CD4-positive, alpha-beta T cell treated with Interferon gamma for 1 hour (primary cell): ENCODE measurements at regions not wholly inside any gene's neighbourhood (a gene's known extent, or its start where the extent isn't known, plus 50 kb on each side); places are given as distances from the start of the nearest gene placed in this dataset.

Experiments
- DNase-seq: peaks from one replicate; pipeline ENCODE4 v3.0.0-alpha.2; 2020

DNA sequence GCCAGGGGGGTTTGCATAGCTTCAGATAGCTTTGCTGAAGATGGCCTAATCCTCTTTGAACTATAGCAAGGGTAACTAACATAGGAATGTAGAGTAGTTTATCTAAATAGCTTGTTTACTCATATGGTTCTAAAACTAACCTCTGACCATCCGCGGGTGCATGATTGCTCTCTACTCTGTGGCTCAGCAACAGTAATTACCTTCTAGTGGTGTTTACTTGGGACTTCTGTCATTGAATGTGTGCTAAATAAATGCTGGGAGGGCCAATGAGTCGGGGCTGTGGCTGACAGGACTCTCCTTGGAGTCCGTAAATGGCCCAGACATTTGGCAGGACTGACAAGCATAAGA, 1461.9 kb downstream of the UQCRFS1 start:
- DNase-seq, result no peak

DNA sequence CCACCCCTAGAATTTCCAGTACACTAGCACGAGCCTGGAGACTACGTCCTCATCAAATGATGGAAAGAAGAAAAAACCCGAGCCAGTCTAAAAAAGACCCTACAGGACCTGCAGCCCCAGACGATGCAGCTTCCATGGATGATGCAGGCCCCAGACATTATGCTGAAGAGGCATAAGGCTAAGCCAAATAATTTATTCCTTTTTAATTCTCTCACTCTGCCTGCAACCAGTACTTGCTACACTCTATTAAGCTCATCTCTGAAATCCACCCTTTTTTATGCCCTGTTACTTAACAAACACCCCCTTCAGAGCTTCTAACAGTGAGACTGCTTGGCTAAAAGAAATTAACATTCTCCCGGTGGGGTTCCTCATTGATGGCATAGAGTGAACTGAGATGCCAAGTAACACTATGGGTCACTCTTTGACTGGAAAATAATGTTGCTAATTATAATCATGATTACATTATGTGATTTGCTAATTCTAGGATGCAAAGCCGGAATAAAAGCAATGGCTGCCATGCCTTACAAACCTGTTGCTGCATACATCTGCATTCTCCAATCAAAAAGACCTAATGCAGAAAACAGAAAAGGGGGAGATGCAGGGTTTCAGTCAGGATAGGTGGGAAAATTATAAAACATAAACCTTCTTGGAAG, 1462.4 kb downstream of the UQCRFS1 start:
- no peak for DNase-seq

- DNase-seq, result no peak
These were observed 1464.3 kb downstream of the UQCRFS1 start for GRCh38 chr19:27748551-27749152.

GRCh38 chr19:27746691-27747380, 1466.1 kb downstream of the UQCRFS1 start:
- DNase-seq, result no peak

GRCh38 chr19:27745978-27746542, 1466.9 kb downstream of the UQCRFS1 start:
- no peak for DNase-seq

DNA sequence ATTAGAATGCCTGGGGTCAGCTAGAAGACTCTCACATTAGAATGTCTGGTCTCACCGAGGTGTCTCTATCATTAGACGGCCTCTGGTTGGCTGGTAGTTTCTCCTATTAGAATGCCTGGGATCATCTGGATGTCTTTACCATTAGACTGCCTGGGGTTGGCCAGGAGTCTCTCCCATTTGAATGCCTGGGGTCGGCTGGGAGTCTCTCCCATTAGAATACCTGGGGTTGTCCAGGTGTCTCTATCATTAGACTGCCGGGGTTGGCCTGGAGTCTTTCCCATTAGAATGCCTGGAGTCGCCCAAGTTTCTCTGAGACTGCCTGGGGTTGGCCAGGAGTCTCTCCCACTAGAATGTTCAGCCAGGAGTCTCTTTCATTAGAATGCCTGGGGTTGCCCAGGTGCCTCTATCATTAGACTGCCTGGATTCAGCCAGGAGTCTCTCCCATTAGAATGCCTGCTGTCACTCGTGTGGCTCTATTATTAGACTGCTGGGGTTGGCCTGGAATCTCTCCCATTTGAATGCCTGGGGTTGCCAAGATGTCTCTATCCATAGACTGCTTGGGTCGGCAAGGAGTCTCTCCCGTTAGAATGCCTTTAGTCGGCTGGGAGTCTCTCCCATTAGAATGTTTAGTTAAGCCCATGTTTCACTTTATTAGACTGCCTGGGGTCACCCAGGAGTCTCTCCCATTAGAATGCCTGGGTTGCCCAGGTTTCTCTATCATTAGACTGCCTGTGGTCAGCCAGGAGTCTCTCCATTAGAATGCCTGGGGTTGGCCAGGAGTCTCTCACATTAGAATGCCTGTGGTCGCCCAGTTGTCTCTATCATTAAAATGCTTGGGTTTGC, 1467.8 kb downstream of the UQCRFS1 start:
- no peak for DNase-seq

- no peak for DNase-seq
These were observed 1470.9 kb downstream of the UQCRFS1 start for GRCh38 chr19:27742041-27742440.

- DNase-seq, result no peak
These were observed 1471.7 kb downstream of the UQCRFS1 start for GRCh38 chr19:27741236-27741635.

- no peak for DNase-seq
These were observed 1472.6 kb downstream of the UQCRFS1 start for GRCh38 chr19:27740396-27740795.

GRCh38 chr19:27738569-27739193, 1474.3 kb downstream of the UQCRFS1 start:
- no peak for DNase-seq

- DNase-seq, result no peak
These were observed 1476.7 kb downstream of the UQCRFS1 start for GRCh38 chr19:27736225-27736624.

- DNase-seq, result no peak
These were observed 1477.6 kb downstream of the UQCRFS1 start for GRCh38 chr19:27735314-27735713.

DNA sequence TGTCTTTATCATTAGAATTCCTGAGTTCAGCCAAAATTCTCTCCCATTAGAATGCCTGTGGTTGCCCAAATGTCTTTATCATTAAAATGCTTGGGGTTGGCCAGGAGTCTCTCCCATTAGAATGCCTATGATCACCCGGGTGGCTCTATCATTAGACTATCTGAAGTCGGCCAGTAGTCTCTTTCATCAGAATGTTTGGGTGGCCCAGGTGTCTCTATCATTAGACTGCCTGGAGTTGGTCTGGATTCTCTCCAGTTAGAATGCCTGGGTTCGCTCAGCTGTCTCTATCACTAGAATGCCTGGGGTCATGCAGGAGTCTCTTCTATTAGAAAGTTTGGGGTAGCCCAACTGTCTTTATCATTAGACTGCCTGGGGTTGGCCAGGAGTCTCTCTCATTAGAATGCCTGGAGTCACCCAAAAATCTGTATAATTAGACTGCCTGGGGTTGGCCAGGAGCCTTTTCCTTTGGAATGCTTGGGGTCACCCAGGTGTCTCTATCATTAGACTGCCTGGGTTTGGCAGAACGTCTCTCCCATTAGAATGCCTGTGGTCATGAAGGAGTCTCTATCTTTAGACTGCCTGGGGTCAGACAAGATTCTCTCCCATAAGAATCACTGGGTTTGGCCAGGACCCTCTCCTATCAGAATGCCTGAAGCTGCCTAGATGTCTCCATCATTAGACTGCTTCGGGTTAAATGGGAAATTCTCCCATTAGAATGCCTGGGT, 1478.3 kb downstream of the UQCRFS1 start:
- no peak for DNase-seq

GRCh38 chr19:27733551-27734266, 1479.2 kb downstream of the UQCRFS1 start:
- DNase-seq, result no peak

DNA sequence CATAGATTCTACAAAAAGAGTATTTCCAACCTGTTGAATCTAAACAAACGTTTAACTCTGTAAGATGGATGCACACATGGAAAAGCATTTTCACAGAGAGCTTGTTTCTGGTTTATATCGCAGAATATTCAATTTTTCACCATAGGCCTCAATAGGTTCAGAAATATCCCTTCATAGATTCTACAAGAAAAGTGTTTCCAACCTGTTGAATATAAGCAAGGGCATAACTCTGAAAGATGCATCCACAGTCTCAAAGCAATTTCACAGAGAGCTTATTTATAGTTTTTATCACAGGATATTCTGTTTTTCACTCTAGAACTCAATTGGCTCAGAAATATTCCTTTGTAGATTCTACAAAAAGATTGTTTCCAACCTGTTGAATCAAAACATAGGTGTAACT, 1483.6 kb downstream of the UQCRFS1 start:
- no peak for DNase-seq

DNA sequence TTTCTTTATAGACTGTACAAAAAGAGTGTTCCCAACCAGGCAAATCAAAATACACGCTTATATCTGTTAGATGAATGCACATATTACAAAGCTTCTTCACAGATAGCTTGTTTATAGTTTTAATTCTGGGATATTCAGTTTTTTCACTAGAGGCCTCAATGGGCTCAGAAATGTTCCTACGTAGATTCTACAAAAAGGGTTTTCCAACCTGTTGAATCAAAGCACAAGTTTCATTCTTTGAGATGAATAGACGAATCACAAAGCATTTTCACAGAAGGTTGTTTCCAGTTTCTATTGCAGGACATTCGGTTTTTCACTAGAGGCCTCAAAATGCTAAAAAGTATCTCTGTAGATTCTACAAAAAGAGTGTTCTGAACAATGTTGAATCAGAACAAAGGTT, 1490.3 kb downstream of the UQCRFS1 start:
- DNase-seq, result no peak

- no peak for DNase-seq
These were observed 1492.8 kb downstream of the UQCRFS1 start for GRCh38 chr19:27720155-27720554.

DNA sequence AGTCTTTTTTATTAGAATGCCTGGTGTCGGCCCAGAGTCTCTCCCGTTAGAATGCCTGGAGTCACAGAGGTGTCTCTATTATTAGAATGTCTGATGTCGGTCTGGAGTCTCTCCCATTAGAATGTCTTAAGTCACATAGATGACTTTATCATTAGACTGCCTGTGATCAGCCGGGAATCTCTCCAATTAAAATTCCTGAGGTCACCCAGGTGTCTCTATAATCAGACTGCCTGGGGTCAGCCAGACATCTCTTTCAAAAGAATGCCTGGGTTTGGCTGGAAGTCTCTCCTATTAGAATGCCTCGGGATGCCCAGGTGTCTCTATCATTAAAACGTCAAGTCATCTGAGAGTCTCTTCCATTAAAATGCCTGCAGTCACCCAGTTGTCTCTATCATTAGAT, 1493.9 kb downstream of the UQCRFS1 start:
- no peak for DNase-seq

- no peak for DNase-seq
These were observed 1494.7 kb downstream of the UQCRFS1 start for GRCh38 chr19:27718234-27718633.

DNA sequence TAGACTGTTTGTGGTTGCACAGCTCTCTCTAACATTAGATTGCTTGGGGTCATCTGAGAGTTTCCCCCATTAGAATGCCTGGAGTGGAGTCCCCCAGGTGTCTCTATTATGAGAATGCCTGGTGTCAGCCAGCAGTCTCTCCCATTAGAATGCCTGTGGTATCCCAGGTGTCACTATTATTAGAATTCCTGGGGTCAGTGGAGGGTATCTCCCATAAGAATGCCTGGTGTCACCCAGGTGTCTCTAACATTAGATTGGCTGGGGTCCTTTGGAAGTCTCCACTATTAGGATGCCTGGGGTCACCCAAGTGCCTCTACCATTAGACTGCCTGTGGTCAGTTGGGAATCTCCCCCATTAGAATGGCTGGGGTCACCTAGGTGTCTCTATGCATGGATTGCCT, 1495.1 kb downstream of the UQCRFS1 start:
- DNase-seq, result no peak

GRCh38 chr19:27716922-27717321, 1496.0 kb downstream of the UQCRFS1 start:
- DNase-seq, result no peak
